ENCODE measurements at regions not wholly inside any gene's neighbourhood (a gene's known extent, or its start where the extent isn't known, plus 50 kb on each side); places are given as distances from the start of the nearest gene placed in this dataset.

DNA sequence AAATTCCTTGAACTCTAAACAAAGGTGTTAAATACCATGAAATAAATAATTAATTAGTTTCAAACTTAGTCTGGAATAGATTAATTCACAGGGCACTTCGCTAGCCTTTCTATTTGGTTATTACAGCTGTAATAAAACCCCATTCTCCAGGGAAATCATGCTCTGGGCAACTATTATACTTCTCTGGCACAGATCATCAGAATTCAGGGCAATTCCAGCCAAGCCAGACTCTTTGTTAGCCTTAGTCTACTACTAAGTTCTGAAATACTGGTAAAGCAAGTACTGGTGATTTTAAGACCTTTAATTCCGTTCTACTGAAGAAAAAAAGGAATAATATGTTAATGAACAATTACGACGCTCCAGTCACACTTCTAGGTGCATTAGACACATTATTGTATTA is 123.4 kb upstream of the PDE1A start:
- no peak for TF ChIP-seq GATA2 (IDR thresholded peaks at IDR 0.05; ENCODE audit: low read depth, low read length)
- no peak for TF ChIP-seq GATA3 (IDR thresholded peaks at IDR 0.05; ENCODE audit: low read depth, low read length)
